BJ (cell line): ENCODE measurements at regions not wholly inside any gene's neighbourhood (a gene's known extent, or its start where the extent isn't known, plus 50 kb on each side); places are given as distances from the start of the nearest gene placed in this dataset.

Experiments
- CTCF ChIA-PET: fragments of 350-600 bp; formaldehyde crosslinking; extraction: SDS; loops from one replicate; lab custom pipeline; 2021; ENCODE audit warnings: antibody characterized with exemption, inconsistent platforms; lab: Yijun Ruan, JAX
- POLR2A ChIA-PET: fragments of 300-600 bp; sonication (Branson Sonifier 250); formaldehyde crosslinking; extraction: SDS; loops from one replicate; lab custom pipeline; 2021; ENCODE audit warnings: antibody characterized with exemption; lab: Charles Lee
- DNase-seq: peaks from one replicate; pipeline ENCODE4 v3.0.0-alpha.2; 2011; ENCODE audit warnings: low read depth
- H3K27me3 ChIP-seq: 2 replicates; pipeline ENCODE4 v1.6.0; 2011; ENCODE audit warnings: low read length; ENCODE audit not compliant: control insufficient read depth, insufficient read depth
- H3K36me3 ChIP-seq: 2 replicates; pipeline ENCODE4 v1.5.1; 2011; ENCODE audit warnings: low read length; ENCODE audit not compliant: control insufficient read depth, insufficient read depth
- H3K4me3 ChIP-seq: 2 replicates; pipeline ENCODE4 v1.5.1; 2011; ENCODE audit warnings: low read depth, mild to moderate bottlenecking, control low read depth, low read length
- CTCF ChIP-seq: IDR thresholded peaks from 2 replicates; pipeline ENCODE4 v1.5.1; 2011; ENCODE audit warnings: low read depth, mild to moderate bottlenecking, control low read depth, inconsistent platforms, low read length, moderate library complexity; ENCODE audit not compliant: insufficient read depth

GRCh38 chr18:43571078-43571689 lies 293.9 kb upstream of the SYT4 start:
- Histone ChIP-seq H3K36me3 (no peaks in the 10 kb centered on the region), H3K27me3 (no peaks in the 10 kb centered on the region), H3K4me3 (no peak overlapping the region)
- TF ChIP-seq CTCF: peak; percentile 69
- DNase-seq: peak; percentile 4
- ChIA-PET POLR2A (no interaction called here), CTCF (interaction anchor here (0.7 to 7.9 kb wide), 8 partner anchors 9 to 1557 kb away, joined by 3 to 226 read pairs (median 8); no protein-coding TSS in a partner anchor)

- CTCF ChIA-PET: interaction anchor here (1.3 to 7.9 kb wide), 4 partner anchors 9 to 1518 kb away, joined by 3 to 226 read pairs (median 14); no protein-coding TSS in a partner anchor
- no peak for DNase-seq
- Histone ChIP-seq H3K4me3 (no peak overlapping the region), H3K36me3 (no peaks in the 10 kb centered on the region), H3K27me3 (no peaks in the 10 kb centered on the region)
- TF ChIP-seq CTCF: no peak
- POLR2A ChIA-PET: no interaction called here
Observed at GRCh38 chr18:43572163-43572562, 294.9 kb upstream of the SYT4 start.

- Histone ChIP-seq H3K4me3 (no peak overlapping the region), H3K36me3 (no peaks in the 10 kb centered on the region), H3K27me3 (no peaks in the 10 kb centered on the region)
- POLR2A ChIA-PET: no interaction called here
- TF ChIP-seq CTCF: no peak
- no peak for DNase-seq
- CTCF ChIA-PET: interaction anchor here (7.9 kb wide), 1 partner anchor 16 kb away, joined by 226 read pairs; no protein-coding TSS in a partner anchor
Observed at GRCh38 chr18:43574974-43575373, 297.7 kb upstream of the SYT4 start.

- CTCF ChIA-PET: interaction anchor here (1.2 to 2.0 kb wide), 3 partner anchors 9 to 12 kb away, joined by 4 to 13 read pairs (median 5); no protein-coding TSS in a partner anchor
- DNase-seq: no peak
- no peaks in the 10 kb centered on the region for H3K27me3 ChIP-seq
- POLR2A ChIA-PET: no interaction called here
- H3K36me3 ChIP-seq: no peaks in the 10 kb centered on the region
- no peak for TF ChIP-seq CTCF
- no peak overlapping the region for H3K4me3 ChIP-seq
Observed at GRCh38 chr18:43578211-43578610, 300.9 kb upstream of the SYT4 start.

GRCh38 chr18:43578706-43579105 lies 301.4 kb upstream of the SYT4 start:
- Histone ChIP-seq H3K27me3 (no peaks in the 10 kb centered on the region), H3K36me3 (no peaks in the 10 kb centered on the region), H3K4me3 (no peak overlapping the region)
- no peak for DNase-seq
- ChIA-PET CTCF (interaction anchor here (1.4 to 1.9 kb wide), 2 partner anchors 10 to 12 kb away, joined by 3 to 5 read pairs; no protein-coding TSS in a partner anchor), POLR2A (no interaction called here)
- TF ChIP-seq CTCF: no peak
